Neural progenitor cell (in vitro differentiated cells): ENCODE measurements at regions not wholly inside any gene's neighbourhood (a gene's known extent, or its start where the extent isn't known, plus 50 kb on each side); places are given as distances from the start of the nearest gene placed in this dataset.

Experiments
- DNase-seq: peaks from one replicate; pipeline ENCODE4 v3.0.0-alpha.2; 2016; ENCODE audit warnings: low spot score
- H2AFZ ChIP-seq: fragments of 200-600 bp; sonication (generic); replicated peaks from 2 replicates; pipeline ENCODE4 v1.6.1; 2016; ENCODE audit warnings: antibody characterized with exemption
- H3F3A ChIP-seq: fragments of 200-600 bp; sonication (generic); 2 replicates; pipeline ENCODE4 v1.6.1; 2016; ENCODE audit warnings: antibody characterized with exemption, low read depth
- H3K27ac ChIP-seq: fragments of 200-600 bp; sonication (generic); 2 replicates; pipeline ENCODE4 v1.5.1; 2016; ENCODE audit warnings: mild to moderate bottlenecking
- H3K27me3 ChIP-seq: fragments of 200-600 bp; sonication (generic); 2 replicates; pipeline ENCODE4 v1.6.1; 2016; ENCODE audit warnings: mild to moderate bottlenecking, moderate library complexity
- H3K36me3 ChIP-seq: fragments of 200-600 bp; sonication (generic); 2 replicates; pipeline ENCODE4 v1.5.1; 2016
- H3K4me1 ChIP-seq: fragments of 200-600 bp; sonication (generic); 2 replicates; pipeline ENCODE4 v1.6.1; 2016; ENCODE audit warnings: mixed run types
- H3K4me2 ChIP-seq: fragments of 200-600 bp; sonication (generic); 2 replicates; pipeline ENCODE4 v1.6.1; 2016
- H3K4me3 ChIP-seq: fragments of 200-600 bp; sonication (generic); 2 replicates; pipeline ENCODE4 v1.5.1; 2016
- H3K79me2 ChIP-seq: fragments of 200-600 bp; sonication (generic); 2 replicates; pipeline ENCODE4 v1.6.1; 2016; ENCODE audit warnings: low read depth
- H3K9ac ChIP-seq: fragments of 200-600 bp; sonication (generic); 2 replicates; pipeline ENCODE4 v1.6.1; 2016
- H3K9me3 ChIP-seq: fragments of 200-600 bp; sonication (generic); 2 replicates; pipeline ENCODE4 v1.5.1; 2016; ENCODE audit warnings: low read depth
- H4K20me1 ChIP-seq: fragments of 200-600 bp; sonication (generic); 2 replicates; pipeline ENCODE4 v1.6.1; 2016; ENCODE audit warnings: low read depth
- H3K27ac Mint-ChIP-seq: 3 replicates; pipeline ENCODE4 v1.8.0; 2021; ENCODE audit warnings: mixed read lengths
- H3K27me3 Mint-ChIP-seq: 2 replicates; pipeline ENCODE4 v1.8.0; 2022; ENCODE audit warnings: low read depth, mild to moderate bottlenecking, inconsistent platforms, moderate library complexity, mixed read lengths; ENCODE audit not compliant: insufficient read depth
- H3K36me3 Mint-ChIP-seq: 3 replicates; pipeline ENCODE4 v1.8.0; 2021; ENCODE audit warnings: mixed read lengths
- H3K4me1 Mint-ChIP-seq: 3 replicates; pipeline ENCODE4 v1.8.0; 2021; ENCODE audit warnings: mixed read lengths
- H3K4me3 Mint-ChIP-seq: 3 replicates; pipeline ENCODE4 v1.8.0; 2021; ENCODE audit warnings: mild to moderate bottlenecking, moderate library complexity, mixed read lengths
- H3K9me3 Mint-ChIP-seq: 3 replicates; pipeline ENCODE4 v1.8.0; 2020; ENCODE audit warnings: mixed read lengths
- EZH2 ChIP-seq: fragments of 200-600 bp; sonication (generic); IDR thresholded peaks from 2 replicates; pipeline ENCODE4 v1.6.1; 2017; ENCODE audit warnings: antibody characterized with exemption, mild to moderate bottlenecking, moderate library complexity
- EZH2phosphoT487 ChIP-seq: fragments of 200-600 bp; sonication (generic); IDR thresholded peaks from 2 replicates; pipeline ENCODE4 v1.6.1; 2017; ENCODE audit warnings: antibody characterized with exemption
- TF ChIP-seq, protein P1 (sequence below): fragments of 200-600 bp; sonication (generic); IDR thresholded peaks from 2 replicates; pipeline ENCODE4 v1.5.1; 2017; ENCODE audit warnings: antibody characterized with exemption, mild to moderate bottlenecking

DNA sequence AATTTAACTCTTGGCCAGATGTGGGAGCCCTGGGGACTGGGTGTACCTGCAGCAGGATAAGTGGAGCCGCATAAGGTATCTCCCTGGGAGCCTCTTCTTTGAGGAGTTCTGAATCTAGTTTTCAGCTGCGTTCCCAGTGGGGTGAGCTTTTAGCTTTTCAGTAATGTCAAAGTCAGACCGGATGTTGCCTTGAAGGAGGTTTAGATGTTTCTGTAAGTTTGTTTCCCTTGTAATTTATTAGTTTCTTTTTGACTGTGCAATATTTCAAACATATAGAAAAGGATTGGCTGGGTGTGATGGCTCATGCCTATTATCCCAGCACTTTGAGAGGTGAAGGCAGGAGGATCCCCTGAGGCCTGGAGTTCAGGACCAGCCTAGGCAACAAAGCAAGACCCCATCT is 98.6 kb upstream of the EEF2KMT start:
- H3F3A ChIP-seq = no peaks in the 10 kb centered on the region
- H3K27ac Mint-ChIP-seq = no peak overlapping the region
- no peaks in the 10 kb centered on the region for H3K9me3 ChIP-seq
- H3K79me2 ChIP-seq = no peaks in the 10 kb centered on the region
- H2AFZ ChIP-seq = no peak overlapping the region
- no peak for TF ChIP-seq EZH2phosphoT487
- TF ChIP-seq, protein P1, sequence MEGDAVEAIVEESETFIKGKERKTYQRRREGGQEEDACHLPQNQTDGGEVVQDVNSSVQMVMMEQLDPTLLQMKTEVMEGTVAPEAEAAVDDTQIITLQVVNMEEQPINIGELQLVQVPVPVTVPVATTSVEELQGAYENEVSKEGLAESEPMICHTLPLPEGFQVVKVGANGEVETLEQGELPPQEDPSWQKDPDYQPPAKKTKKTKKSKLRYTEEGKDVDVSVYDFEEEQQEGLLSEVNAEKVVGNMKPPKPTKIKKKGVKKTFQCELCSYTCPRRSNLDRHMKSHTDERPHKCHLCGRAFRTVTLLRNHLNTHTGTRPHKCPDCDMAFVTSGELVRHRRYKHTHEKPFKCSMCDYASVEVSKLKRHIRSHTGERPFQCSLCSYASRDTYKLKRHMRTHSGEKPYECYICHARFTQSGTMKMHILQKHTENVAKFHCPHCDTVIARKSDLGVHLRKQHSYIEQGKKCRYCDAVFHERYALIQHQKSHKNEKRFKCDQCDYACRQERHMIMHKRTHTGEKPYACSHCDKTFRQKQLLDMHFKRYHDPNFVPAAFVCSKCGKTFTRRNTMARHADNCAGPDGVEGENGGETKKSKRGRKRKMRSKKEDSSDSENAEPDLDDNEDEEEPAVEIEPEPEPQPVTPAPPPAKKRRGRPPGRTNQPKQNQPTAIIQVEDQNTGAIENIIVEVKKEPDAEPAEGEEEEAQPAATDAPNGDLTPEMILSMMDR = no peak
- TF ChIP-seq EZH2 = no peak
- H3K36me3 ChIP-seq = no peaks in the 10 kb centered on the region
- peaks cover 3% of the 10 kb centered on the region for H3K9me3 Mint-ChIP-seq
- H3K36me3 Mint-ChIP-seq = no peaks in the 10 kb centered on the region
- no peak overlapping the region for H3K9ac ChIP-seq
- no peak overlapping the region for H3K4me2 ChIP-seq
- no peaks in the 10 kb centered on the region for H4K20me1 ChIP-seq
- peaks cover 4% of the 10 kb centered on the region for H3K4me1 ChIP-seq
- peaks cover 9% of the 10 kb centered on the region for H3K27me3 Mint-ChIP-seq
- H3K27ac ChIP-seq = no peak overlapping the region
- no peaks in the 10 kb centered on the region for H3K4me1 Mint-ChIP-seq
- no peak for DNase-seq
- H3K4me3 Mint-ChIP-seq = no peak overlapping the region
- no peak overlapping the region for H3K4me3 ChIP-seq
- H3K27me3 ChIP-seq = no peaks in the 10 kb centered on the region

DNA sequence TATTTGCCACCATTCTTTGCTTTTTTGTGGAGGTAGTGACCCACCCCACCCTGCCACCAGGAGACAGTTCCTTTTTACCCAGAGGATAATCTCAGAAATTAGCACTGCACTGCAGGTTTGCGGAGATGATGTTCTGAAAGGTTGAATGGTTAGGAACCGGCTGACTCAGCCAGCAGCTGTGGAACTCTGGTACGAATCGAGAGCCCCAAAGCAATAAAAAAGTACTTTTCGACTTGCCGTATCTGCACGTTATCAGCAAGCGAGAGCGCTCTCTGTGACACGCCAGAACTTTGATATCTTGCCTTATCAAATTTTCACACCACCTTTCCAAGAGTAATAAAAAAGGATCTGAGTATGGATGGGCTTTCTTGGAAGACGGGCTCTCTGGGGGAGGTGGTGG is 96.3 kb upstream of the EEF2KMT start:
- Histone ChIP-seq H3F3A (no peaks in the 10 kb centered on the region), H3K27me3 (no peaks in the 10 kb centered on the region), H2AFZ (no peak overlapping the region), H3K9me3 (no peaks in the 10 kb centered on the region), H3K4me2 (no peak overlapping the region), H3K36me3 (no peaks in the 10 kb centered on the region), H3K4me3 (no peak overlapping the region), H3K4me1 (no peaks in the 10 kb centered on the region), H4K20me1 (no peaks in the 10 kb centered on the region), H3K79me2 (no peaks in the 10 kb centered on the region), H3K27ac (no peak overlapping the region), H3K9ac (no peak overlapping the region)
- Mint-ChIP-seq H3K4me3 (no peak overlapping the region), H3K27me3 (peaks cover 12% of the 10 kb centered on the region), H3K9me3 (peaks cover 3% of the 10 kb centered on the region), H3K36me3 (no peaks in the 10 kb centered on the region), H3K4me1 (no peaks in the 10 kb centered on the region), H3K27ac (no peak overlapping the region)
- DNase-seq = no peak
- TF ChIP-seq, protein P1 = no peak
- no peak for TF ChIP-seq EZH2

DNA sequence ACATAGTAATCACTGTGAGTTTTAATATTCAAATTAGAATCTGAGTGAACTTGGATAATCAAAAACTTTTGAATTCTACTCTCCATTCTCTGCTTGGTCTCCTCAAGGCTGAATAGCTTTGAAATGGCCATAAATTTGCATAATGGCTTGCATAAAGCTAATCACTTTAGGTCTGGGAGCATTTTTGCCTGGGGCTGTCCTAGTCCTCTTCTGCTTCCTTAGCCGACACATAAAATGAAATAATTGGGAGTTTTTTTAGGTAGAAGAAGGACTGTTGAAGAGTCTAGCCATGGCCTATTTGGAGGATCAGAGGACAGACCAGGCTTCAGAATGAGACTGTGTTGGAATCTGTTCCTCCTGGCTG is 91.4 kb upstream of the EEF2KMT start:
- no peaks in the 10 kb centered on the region for H3K4me1 Mint-ChIP-seq
- H3K36me3 ChIP-seq = no peaks in the 10 kb centered on the region
- H3K27ac Mint-ChIP-seq = no peak overlapping the region
- H3K4me2 ChIP-seq = no peak overlapping the region
- TF ChIP-seq EZH2phosphoT487 = no peak
- H3K27ac ChIP-seq = no peak overlapping the region
- peaks cover 6% of the 10 kb centered on the region for H3K27me3 Mint-ChIP-seq
- H3K4me1 ChIP-seq = peaks cover 5% of the 10 kb centered on the region
- no peaks in the 10 kb centered on the region for H4K20me1 ChIP-seq
- no peak overlapping the region for H3K4me3 ChIP-seq
- no peaks in the 10 kb centered on the region for H3K9me3 ChIP-seq
- H3K36me3 Mint-ChIP-seq = no peaks in the 10 kb centered on the region
- DNase-seq = no peak
- no peaks in the 10 kb centered on the region for H3K27me3 ChIP-seq
- no peaks in the 10 kb centered on the region for H3F3A ChIP-seq
- no peaks in the 10 kb centered on the region for H3K79me2 ChIP-seq
- peaks cover 5% of the 10 kb centered on the region for H3K9me3 Mint-ChIP-seq
- H3K9ac ChIP-seq = no peak overlapping the region
- H3K4me3 Mint-ChIP-seq = no peak overlapping the region
- no peak overlapping the region for H2AFZ ChIP-seq

DNA sequence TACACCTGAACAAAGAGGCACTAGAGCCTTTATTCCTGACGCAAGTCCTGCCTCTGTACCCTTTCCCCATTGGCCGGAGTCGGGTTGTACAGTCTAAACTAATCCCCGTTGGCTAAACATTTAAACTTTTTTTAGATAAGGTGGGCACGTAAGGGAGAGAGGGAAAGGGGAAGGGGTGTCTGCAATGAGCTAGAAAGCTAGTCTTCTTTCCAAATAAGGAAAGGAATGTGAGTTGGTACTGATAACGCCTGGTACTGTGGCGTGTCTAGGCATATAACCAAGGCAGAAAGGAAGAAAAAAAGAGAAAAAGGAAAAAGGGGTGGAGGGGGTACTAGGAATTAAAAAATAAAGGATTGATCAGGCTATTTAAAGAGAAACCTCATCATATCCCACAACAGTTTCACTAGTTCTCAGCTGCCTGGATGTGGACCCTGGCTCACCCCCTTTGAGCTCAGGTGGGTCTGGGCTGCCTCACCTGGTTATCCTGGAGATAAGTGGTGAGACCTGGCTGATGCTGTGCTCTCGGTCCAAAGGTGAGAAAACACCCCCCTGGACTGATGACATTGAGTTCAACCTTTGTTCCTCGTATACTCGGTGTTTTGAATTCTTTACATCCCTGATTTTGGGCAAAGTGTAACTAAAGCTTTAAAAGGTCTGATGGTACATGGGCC is 90.9 kb upstream of the EEF2KMT start:
- DNase-seq = no peak
- no peaks in the 10 kb centered on the region for H3K27me3 ChIP-seq
- peak overlapping the region; percentile 24 for H2AFZ ChIP-seq
- no peaks in the 10 kb centered on the region for H3K4me1 Mint-ChIP-seq
- no peak overlapping the region for H3K4me3 ChIP-seq
- no peaks in the 10 kb centered on the region for H3K36me3 Mint-ChIP-seq
- H3K27ac ChIP-seq = no peak overlapping the region
- no peaks in the 10 kb centered on the region for H3K9me3 ChIP-seq
- peaks cover 6% of the 10 kb centered on the region for H3K27me3 Mint-ChIP-seq
- no peaks in the 10 kb centered on the region for H3K79me2 ChIP-seq
- H4K20me1 ChIP-seq = no peaks in the 10 kb centered on the region
- H3K36me3 ChIP-seq = no peaks in the 10 kb centered on the region
- peaks cover 5% of the 10 kb centered on the region for H3K9me3 Mint-ChIP-seq
- no peak overlapping the region for H3K4me2 ChIP-seq
- no peaks in the 10 kb centered on the region for H3F3A ChIP-seq
- no peak overlapping the region for H3K27ac Mint-ChIP-seq
- H3K9ac ChIP-seq = no peak overlapping the region
- TF ChIP-seq EZH2 (no peak), EZH2phosphoT487 (no peak)
- TF ChIP-seq, protein P1 = no peak
- no peak overlapping the region for H3K4me3 Mint-ChIP-seq
- peaks cover 5% of the 10 kb centered on the region for H3K4me1 ChIP-seq
